C1 segment of cervical spinal cord (tissue), 14 donors: ENCODE measurements at regions not wholly inside any gene's neighbourhood (a gene's known extent, or its start where the extent isn't known, plus 50 kb on each side); places are given as distances from the start of the nearest gene placed in this dataset.
"Not testable (repeated sequence)": the region's sequence is repeated elsewhere in the genome, so short reads cannot be mapped to it uniquely, and the experiment has no call there.

ENCODE experiments used
- DNase-seq, 14 donors: peaks; one replicate each; lab custom pipeline; 2025; lab: John Stamatoyannopoulos, UW

DNA sequence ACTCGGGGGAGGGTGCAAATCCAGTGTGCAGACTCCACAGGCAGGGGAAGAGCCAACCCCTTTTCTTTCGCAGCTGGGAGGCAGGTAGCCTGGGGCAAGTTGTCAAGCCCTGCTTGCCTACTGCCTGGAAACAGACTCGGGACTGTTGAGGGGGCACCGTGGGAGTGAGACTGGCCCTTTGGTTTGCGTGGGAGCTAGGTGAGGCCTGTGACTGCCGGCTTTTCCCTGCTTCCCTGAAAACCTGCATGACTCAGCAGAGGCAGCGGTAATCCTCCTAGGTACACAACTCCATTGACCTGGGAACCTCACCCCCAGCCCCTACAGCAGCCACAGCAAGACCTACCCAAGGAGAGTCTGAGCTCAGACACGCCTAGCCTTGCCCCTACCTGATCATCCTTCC is 509.5 kb downstream of the DTWD2 start:
- DNase-seq, result no peak

DNA sequence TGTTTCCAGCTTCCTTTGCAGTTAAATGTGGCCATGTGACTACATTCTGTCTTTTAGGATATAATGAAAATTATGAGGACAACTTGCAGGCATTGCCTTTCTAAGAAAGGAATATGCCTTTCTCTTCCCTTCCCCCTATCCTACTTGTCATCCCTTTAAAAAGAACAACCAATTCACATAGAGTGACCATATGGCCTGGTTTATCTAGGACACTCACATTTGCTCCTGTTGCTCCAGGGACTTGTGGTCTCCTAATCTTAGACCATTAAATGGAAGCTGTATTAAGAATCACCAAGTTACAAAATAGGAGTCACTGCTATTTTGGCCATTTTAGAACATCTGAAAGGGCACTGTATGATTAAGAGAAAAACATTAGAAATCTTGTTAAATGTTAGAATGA is 520.3 kb downstream of the DTWD2 start:
- peak in 1 of 14 donors; percentile 71 for DNase-seq

DNA sequence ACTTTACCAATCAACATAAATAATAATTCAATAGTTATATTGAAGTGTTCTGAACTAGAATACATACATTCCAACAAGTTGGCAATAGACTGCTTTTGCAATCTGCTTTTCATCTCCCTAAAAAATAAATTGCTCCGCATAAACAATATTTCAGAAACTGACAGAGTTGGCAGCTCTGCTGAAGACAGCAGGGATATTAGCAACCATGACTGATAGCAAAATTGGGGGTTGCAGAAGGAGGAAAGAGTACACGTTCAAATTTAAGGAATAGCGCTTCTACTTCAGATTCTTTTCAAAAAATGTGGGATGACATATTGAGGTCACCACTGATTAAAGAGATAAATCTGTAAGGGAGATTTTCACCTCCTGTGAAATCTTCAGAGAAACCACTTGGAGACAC is 521.2 kb downstream of the DTWD2 start:
- no peak for DNase-seq

DNA sequence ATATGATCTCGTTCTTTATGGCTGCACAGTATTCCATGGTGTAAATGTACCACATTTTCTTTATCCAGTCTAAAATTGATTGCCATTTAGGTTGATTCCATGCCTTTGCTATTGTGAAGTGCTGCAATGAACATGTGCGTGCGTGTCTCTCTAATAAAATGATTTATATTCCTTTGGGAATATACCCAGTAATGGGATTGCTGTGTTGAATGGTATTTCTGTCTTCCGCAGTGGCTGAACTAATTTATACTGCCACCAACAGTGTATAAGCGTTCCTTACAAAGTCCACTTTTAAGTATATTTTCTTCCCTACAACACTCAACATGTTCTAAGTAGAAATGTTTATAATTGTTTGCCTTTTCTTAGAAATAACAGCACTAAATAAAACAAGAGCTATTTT is 521.9 kb downstream of the DTWD2 start:
- DNase-seq, result no peak

DNA sequence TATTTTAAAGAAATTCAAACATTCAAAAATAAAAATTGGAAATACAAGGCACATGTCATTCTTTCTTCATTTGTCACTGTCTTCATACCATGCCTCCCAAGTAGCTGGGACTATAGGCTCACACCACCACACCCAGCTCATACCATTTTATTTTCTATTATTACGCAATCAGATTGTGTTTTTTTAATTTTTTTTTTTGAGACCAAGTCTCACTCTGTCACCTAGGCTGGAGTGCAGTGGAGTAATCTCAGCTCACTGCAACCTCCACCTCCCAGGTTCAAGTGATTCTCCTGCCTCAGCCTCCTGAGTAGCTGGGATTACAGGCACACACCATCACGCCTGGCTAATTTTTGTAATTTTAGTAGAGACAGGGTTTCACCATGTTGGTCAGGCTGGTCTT is 526.1 kb downstream of the DTWD2 start:
- DNase-seq, result not testable (repeated sequence)

DNA sequence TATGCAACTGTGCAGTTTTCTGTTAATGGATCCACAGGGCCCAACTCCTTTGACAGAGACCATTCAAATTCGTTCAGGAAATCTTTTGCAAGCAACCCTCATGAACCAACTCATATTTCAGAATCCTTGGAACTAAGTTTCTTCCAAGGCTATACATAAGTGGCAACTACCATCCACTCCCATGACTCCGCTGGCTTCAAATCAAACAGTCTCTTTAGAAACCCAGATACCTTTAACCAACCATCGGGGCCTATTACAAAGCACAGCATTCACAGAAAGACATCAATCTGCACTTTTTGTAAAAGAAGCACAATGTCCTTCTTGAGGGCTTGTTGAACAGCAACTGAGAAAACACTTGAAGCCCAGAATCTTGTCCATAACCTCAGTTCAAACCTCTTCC is 526.9 kb downstream of the DTWD2 start:
- DNase-seq, result no peak

DNA sequence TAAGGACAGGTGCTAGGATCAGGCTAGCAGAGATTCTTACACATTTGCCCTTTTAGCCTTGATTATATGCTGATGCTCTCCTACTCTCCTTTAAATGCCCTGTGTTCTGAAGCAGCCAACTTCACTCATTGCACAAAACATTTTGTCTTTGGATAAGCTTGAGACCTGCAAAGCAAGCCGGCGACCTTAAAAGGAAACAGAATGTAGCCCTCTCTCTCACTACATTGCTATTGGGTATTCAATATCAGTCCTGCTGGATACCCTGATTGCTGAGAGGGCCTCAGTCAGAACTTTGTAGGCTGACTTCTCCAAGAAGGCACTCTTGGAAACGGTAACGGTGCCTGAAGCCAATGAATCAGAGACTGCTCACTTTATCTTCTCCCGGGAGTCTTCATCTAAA is 528.9 kb downstream of the DTWD2 start:
- no peak for DNase-seq

DNA sequence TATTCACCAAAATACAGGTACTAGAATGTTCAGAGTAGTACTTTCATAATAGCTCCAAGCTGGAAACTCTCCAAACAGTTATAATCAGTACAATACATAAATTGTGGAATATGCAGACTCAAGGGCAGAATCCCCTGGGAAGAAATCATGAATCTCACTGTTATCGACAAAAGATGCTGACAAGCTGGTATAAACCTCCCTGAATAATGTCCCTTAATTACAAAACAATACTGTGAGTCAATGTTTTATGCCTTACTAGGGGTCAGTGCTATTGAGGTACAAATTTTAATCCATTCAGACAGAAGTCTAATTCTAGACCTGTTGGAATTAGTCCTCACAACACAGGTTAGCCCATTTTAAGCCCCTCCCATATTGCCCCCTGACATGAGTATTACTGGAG is 532.3 kb downstream of the DTWD2 start:
- DNase-seq, result no peak

DNA sequence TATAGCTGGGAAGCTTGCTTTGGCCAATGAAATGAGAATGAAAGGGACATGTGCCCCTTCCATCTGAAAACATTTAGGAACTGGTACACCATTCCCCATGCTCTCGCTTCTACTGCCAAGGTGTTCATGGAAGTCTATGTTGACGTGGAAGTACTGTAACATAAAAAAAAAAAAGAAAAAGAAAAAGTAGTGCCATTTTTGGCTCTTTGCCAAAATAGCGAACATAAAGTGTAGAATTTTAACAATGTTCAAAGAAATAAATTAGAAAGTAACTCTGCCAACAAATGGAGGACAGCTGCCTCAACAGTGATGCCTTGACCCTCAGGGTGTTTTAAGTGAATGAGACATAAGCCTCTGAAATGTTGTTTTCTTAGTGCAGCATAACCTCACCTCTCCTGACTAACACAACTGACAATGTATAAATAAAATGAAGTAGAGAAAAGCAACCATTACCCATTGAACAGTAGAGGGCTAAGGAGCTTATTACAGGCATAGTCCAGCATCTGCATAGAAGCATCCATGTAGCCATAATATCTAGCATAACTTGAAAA is 536.6 kb downstream of the DTWD2 start:
- no peak for DNase-seq

DNA sequence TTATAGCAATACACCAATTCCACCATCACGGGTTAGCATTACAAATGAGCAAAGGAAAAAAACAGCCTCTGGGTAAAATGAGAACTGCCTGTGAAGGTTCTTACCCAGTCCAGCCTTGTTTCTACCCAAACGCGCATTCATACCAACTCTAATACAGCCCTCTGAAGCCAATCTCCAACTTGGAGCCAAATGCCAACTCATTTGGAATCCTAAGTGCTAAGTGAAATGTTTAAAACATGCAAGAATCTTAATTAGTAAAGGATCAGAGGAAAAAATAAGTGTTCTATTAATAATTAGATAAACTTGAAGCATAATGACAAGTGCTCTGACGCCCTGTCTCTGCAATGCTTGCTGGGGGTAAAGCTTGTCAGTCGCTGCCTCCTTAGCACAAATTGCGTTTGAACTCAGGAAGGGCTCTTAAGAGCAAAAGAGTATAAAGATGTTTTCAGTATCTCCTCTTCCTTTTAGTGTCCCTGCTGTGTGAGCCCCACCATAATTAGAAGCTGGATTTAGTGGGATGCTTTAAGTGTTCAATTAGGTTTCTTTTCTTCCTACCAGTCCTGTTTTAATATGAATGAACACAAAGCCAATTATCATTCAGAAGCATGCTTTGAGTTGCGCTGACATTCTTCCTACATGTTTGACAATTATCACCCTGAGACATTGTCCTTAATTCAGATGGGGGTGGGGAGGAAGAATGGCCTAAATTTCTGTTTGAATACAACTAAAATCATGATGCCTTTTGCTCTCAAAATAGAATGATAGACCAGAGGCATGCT is 537.6 kb downstream of the DTWD2 start:
- no peak for DNase-seq

DNA sequence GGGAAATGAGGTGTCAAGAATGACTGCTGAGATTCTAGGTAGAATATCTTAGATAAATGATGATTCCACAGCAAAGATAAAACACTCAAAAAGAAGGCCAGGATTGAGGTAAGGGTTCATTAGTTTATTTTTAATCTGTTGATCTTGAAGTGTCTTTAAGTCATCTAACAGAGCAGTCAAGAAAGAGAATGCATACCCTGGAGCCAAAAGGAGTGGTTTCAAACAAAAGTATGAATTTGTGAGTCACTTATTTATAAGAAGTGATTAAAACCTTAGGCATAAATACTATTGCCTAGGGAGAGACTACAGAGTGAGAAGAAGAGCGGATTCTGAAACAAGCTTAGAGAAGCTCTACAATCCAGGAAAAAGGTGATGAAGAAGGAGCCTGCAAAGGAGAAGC is 541.0 kb downstream of the DTWD2 start:
- no peak for DNase-seq

DNA sequence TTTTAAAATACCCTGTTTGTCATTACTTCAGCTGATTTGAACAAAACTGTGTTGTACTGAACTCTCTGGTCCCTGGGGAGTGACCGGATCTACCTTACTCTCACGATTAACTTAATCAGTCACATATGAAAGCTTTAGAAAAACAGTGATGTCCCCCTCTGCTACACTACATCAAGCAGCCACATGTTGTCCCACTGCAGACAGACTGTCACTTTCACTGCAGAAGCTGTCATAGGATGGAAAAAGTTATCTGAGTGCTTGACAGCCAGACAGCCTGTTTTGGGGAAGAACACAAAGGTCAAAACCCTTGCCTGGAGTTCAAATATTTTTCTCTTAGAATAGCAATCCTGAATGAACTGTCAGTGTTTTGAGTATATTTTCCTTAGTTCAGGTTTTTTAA is 546.4 kb downstream of the DTWD2 start:
- DNase-seq, result no peak

DNA sequence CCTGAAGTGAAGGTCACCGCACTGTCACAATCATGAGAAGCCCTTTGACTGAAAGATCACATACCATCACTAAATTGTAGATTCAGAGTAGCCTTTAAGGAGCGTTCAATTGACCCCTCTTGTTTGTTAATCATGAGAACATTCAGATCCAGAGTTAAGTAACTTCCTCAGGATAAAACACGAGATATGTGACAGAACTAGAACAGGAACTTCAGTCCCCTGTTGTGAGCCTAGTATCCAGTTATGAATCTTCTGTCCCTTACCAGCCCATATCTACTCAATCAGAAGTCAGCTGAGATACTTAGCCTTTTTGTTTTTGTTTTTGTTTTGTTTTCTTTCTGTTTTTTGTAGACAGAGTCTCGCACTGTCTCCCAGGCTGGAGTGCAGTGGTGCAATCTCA is 547.3 kb downstream of the DTWD2 start:
- DNase-seq, result no peak

DNA sequence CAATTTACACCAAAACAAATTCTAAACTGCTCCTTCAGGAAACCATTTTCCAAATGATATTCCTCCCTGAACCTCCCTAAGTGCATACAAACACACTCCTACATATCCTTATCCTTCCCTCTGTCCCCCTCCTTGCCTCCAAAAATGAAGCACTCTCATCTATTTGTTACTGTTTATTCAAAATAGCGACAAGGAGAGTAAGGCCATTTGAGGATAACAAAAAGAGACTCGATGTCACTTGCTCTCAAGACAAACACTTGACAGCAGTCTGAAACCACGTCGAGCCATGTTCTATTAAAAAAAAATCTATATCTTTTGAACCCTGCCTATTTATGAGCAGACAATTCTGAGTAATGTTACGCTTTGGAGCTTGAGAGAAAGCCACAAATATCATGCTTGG is 547.9 kb downstream of the DTWD2 start:
- no peak for DNase-seq

DNA sequence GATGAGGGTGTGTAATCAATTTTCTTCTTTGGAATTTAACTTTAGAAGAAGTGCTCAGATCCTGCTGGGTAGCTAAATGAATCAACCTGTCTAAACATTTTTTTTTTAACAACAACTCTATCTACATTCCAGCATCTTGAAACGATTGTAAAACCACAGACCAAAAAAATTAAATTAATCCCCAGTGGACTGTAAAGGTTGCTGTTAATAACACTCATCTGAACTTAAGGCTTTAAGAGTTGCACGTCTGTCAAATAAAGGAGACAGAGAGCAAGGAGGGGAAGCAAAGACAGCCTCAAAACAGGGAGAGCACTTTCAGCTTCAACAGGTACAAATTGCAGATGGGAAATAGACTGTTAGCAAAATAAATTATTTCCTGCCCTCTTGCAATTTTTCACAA is 548.5 kb downstream of the DTWD2 start:
- no peak for DNase-seq

DNA sequence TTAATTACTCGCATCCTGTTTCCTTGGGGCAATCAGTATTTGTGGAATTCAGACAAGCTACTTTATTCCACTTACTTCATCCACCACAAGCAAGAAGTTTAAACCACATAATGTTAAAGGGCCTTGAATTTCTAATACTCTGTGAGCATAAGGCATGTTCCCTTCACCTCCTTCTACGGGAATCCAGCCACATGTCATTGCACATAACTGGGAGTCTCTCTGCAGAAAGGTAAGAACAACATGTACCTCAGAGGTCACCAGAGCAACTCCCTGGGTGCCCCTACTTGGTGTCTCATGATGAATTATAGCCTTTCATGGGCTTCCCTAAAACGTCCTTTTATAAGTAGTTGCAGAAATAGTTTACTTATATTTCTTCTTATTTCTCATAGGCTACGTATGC is 553.2 kb downstream of the DTWD2 start:
- DNase-seq, result no peak

DNA sequence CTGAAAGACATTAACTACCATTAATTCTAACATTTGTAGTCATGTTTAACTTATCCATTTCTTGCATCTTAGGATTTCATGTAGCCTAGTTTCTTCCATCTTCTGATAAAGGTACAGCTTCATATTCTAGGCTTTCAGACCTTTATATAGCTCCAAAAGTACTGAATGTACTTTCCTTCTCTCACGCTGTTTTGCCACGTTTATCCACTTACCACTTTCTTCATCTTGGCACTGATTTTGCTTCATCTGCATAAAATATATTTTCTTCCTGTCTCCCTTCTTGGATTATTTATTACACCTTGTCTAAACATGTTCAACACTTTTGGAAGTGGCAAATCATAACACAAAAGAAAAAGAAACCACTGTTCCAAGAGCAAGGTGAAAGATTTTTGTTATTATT is 553.8 kb downstream of the DTWD2 start:
- DNase-seq, result no peak

DNA sequence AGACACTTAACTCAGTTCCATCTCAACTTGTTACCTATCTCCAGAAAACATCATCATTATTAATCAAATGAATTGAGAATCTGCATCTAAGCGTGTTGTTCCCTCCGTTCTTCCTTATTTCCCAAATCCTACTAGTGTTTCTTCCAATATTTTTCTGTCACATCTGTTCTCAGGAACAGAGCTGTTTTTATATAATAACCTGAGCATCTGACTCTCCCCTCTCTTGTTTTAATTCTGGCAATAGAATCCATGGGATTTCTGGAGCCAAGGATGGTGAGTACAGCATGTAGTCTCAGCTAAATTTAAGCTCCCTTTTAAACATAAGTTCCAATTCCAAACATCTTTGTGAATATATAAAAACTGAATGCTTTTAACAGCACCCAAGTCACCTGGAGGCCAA is 558.3 kb downstream of the DTWD2 start:
- no peak for DNase-seq

DNA sequence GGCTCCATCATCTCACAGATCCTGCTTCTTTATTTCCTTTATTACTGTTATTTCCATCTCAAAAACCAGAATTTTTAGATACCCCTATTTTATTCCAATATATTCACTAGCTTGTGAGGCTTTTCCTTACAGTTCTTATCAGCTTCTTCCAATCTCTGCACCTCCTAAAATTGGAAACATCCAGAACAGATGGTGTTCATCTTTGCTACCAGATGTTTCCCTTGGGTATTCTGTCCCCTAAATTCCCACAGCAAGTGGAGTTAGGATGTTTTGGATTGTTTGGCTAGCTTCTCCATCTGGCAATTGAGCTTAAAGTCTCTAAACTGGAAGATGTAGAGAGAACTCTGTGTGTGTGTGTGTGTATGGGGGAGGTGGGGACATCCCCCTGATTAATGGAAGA is 580.4 kb downstream of the DTWD2 start:
- no peak for DNase-seq

DNA sequence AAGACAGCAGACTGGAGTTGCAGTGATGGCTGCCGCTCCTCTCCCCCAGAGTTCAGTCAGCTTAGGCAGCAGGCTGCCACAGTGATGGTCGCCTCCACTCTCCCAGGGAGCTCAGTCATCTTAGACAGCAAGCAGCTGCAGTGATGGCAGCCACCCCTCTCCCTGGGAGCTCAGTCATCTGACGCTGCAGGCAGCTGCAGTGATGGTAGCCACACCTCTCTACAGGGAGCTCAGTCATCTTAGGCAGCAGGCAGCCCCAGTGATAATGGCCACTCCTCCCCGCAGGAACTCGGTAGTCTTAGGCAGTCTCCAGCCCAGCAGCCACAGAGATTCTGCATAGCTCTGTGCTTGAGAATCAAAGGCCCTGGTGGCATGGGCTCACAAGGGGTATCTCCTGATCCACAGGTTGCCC is 582.7 kb downstream of the DTWD2 start:
- DNase-seq, result no peak

DNA sequence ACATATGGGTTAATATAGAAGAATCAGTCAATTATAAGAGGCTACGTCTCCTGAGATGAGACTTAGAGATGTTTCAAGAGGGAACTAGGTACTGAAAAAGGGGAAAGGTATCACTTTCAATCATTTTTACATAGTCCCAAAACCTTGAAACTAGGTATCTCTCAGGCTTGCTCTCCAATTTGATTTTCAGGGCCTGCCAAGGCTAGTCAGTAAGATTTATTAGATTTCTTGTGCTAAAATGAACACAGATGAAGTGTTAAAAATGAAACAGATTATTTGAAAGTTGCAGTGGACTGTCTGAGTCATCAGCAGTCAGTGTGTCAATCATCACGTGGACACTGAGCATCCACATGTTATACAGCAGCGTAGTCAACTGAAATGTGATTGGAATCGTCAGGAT is 591.1 kb downstream of the DTWD2 start:
- DNase-seq, result no peak

DNA sequence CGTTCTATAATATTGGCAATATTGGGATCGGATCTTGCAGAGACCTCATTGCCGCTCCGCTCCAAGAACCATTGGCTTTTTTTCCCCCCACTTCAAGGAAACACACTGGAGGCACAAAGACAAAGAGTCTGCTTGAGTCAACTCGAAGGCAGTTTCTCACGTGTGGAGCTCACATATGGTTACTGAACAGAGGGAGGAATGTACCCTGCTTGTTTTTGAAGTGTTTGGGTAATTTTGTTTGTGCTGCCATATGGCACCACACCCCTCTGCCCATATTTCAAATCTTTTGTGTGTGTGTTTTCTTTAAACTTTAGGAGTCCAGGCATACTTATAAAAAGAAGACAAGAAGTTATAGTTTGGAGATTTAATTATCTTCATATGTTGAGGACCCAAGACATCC is 595.9 kb downstream of the DTWD2 start:
- DNase-seq, result no peak

DNA sequence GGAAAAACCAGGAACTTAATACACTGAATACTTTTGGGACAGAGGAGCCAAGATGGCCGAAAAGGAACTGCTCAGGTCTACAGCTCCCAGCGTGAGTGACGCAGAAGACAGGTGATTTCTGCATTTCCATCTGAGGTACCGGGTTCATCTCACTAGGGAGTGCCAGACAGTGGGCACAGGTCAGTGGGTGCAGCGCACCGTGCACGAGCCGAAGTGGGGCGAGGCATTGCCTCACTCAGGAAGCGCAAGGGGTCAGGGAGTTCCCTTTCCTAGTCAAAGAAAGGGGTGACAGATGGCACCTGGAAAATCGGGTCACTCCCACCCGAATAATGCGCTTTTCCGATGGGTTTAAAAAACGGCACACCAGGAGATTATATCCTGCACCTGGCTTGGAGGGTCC is 605.4 kb downstream of the DTWD2 start:
- not testable (repeated sequence) for DNase-seq

DNA sequence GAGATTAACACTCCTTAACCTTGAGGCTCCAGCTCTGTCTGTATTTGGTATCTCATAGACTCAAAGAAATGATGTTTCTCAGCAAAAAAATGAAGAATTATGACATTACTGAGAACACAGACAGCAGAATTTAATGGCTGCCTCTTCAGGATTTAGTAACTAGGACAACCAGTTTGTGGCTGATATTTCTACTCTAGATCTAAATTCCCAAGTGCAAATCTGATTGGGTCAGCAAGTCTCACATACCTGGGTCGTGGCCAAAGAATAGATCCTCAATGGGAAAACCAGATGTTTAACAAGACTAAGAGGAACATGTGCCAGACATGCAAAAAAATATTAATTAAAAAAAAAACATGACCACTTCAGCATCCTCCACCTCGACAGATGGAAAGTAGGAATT is 608.9 kb downstream of the DTWD2 start:
- no peak for DNase-seq
